ENCODE measurements at regions not wholly inside any gene's neighbourhood (a gene's known extent, or its start where the extent isn't known, plus 50 kb on each side); places are given as distances from the start of the nearest gene placed in this dataset.

- intact Hi-C loops (cut with DNase I), result no loop called here
- DNase-seq (ENCODE audit: low spot score), result peak; percentile 67
Observed at GRCh38 chr16:66224626-66225025, 141.9 kb upstream of the CDH5 start.

- peak; percentile 14 for DNase-seq (ENCODE audit: low spot score)
- intact Hi-C loops (cut with DNase I), result no loop called here
Observed at GRCh38 chr16:66224186-66224585, 142.3 kb upstream of the CDH5 start.

GRCh38 chr16:66223176-66223780 lies 143.2 kb upstream of the CDH5 start:
- peak; percentile 72 for DNase-seq (ENCODE audit: low spot score)
- intact Hi-C loops (cut with DNase I), result no loop called here

- peak; percentile 25 for DNase-seq (ENCODE audit: low spot score)
- intact Hi-C loops (cut with DNase I), result no loop called here
Observed at GRCh38 chr16:66222756-66223155, 143.7 kb upstream of the CDH5 start.

- no peak for DNase-seq (ENCODE audit: low spot score)
- intact Hi-C loops (cut with DNase I), result no loop called here
Observed at GRCh38 chr16:66220702-66221101, 145.8 kb upstream of the CDH5 start.

- intact Hi-C loops (cut with DNase I), result no loop called here
- no peak for DNase-seq (ENCODE audit: low spot score)
Observed at GRCh38 chr16:66219491-66219890, 147.0 kb upstream of the CDH5 start.

- no peak for DNase-seq (ENCODE audit: low spot score)
- intact Hi-C loops (cut with DNase I), result no loop called here
Observed at GRCh38 chr16:66212428-66212827, 154.1 kb upstream of the CDH5 start.

- intact Hi-C loops (cut with DNase I), result no loop called here
- DNase-seq (ENCODE audit: low spot score), result no peak
Observed at GRCh38 chr16:66211651-66212050, 154.8 kb upstream of the CDH5 start.

GRCh38 chr16:66207883-66208265 lies 158.6 kb upstream of the CDH5 start:
- intact Hi-C loops (cut with DNase I), result no loop called here
- DNase-seq (ENCODE audit: low spot score), result no peak

GRCh38 chr16:66207139-66207882 lies 159.2 kb upstream of the CDH5 start:
- intact Hi-C loops (cut with DNase I), result no loop called here
- DNase-seq (ENCODE audit: low spot score), result no peak

GRCh38 chr16:66206363-66206762 lies 160.1 kb upstream of the CDH5 start:
- DNase-seq (ENCODE audit: low spot score), result no peak
- intact Hi-C loops (cut with DNase I), result no loop called here

- intact Hi-C loops (cut with DNase I), result no loop called here
- no peak for DNase-seq (ENCODE audit: low spot score)
Observed at GRCh38 chr16:66205287-66206231, 160.9 kb upstream of the CDH5 start.

GRCh38 chr16:66204756-66205155 lies 161.7 kb upstream of the CDH5 start:
- intact Hi-C loops (cut with DNase I), result no loop called here
- DNase-seq (ENCODE audit: low spot score), result no peak

GRCh38 chr16:66203476-66203875 lies 163.0 kb upstream of the CDH5 start:
- intact Hi-C loops (cut with DNase I), result no loop called here
- no peak for DNase-seq (ENCODE audit: low spot score)

GRCh38 chr16:66199189-66199588 lies 167.3 kb upstream of the CDH5 start:
- intact Hi-C loops (cut with DNase I), result no loop called here
- no peak for DNase-seq (ENCODE audit: low spot score)

GRCh38 chr16:66198641-66199040 lies 167.8 kb upstream of the CDH5 start:
- no peak for DNase-seq (ENCODE audit: low spot score)
- intact Hi-C loops (cut with DNase I), result no loop called here

- intact Hi-C loops (cut with DNase I), result no loop called here
- DNase-seq (ENCODE audit: low spot score), result no peak
Observed at GRCh38 chr16:66197668-66198278, 168.7 kb upstream of the CDH5 start.

- intact Hi-C loops (cut with DNase I), result no loop called here
- no peak for DNase-seq (ENCODE audit: low spot score)
Observed at GRCh38 chr16:66196770-66197169, 169.7 kb upstream of the CDH5 start.

GRCh38 chr16:66194866-66195265 lies 171.6 kb upstream of the CDH5 start:
- intact Hi-C loops (cut with DNase I), result no loop called here

More at GRCh38 chr16:66194866-66195265, 171.6 kb upstream of the CDH5 start:
- DNase-seq (ENCODE audit: low spot score), result no peak
